Lower leg skin (tissue), 4 donors: ENCODE measurements at regions not wholly inside any gene's neighbourhood (a gene's known extent, or its start where the extent isn't known, plus 50 kb on each side); places are given as distances from the start of the nearest gene placed in this dataset.
A peak's percentile ranks its signal among the peaks of the same experiment; 100 is the strongest.

ENCODE experiments used
- DNase-seq, 2 donors: peaks; one replicate each; pipeline ENCODE4 v3.0.0-alpha.2; 2019; ENCODE audit warnings: low spot score in 2 of 2
- H3K4me3 ChIP-seq: fragments of 200-600 bp; sonication (generic); 2 replicates; pipeline ENCODE4 v1.5.1; 2017; ENCODE audit warnings: mild to moderate bottlenecking, low read depth; ENCODE audit not compliant: poor library complexity, severe bottlenecking
- POLR2A ChIP-seq, 2 donors: fragments of 450-650 bp; IDR thresholded peaks; one replicate each; pipeline ENCODE4 v1.6.1; 2016 to 2017; ENCODE audit warnings: antibody characterized with exemption in 2 of 2, mild to moderate bottlenecking in 1 of 2, moderate library complexity in 1 of 2
- WGBS, 2 donors: methylation state at CpG; one replicate each; pipeline ENCODE4 v1.1.5; 2018; 5-methylcytosine and 5-hydroxymethylcytosine counted together
- intact Hi-C: fragments of 100-400 bp; cut with DNase I; formaldehyde crosslinking; loops from one replicate; pipeline ENCODE4 v1.15.0; 2023; ENCODE audit warnings: low total_unique reads
- TF ChIP-seq, protein P1 (sequence below), 3 donors: fragments of 450-650 bp; IDR thresholded peaks; one replicate each; pipeline ENCODE4 v1.5.1; 2016; ENCODE audit warnings: antibody characterized with exemption in 3 of 3, mild to moderate bottlenecking in 3 of 3, moderate library complexity in 2 of 3

DNA sequence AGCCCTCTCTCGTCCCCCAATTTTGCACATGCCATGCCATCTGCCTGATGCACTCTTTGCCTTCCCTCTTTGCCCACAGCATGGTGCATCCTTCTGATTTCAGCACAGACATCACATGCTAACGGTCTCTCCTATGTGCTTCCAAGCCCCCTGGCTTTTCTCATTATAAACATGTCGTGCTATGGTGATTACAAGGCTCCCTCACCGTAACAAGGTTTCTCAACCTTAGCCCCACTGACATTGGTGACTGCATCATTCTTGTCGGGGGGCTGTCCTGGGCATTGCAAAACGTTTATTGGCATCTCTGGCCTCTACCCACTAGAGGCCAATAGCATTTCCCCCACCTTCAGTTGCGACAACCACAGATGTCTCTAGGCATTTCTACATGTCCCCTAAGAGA lies 187.2 kb downstream of the TFAP2C start:
- DNase-seq = no peak
- 65 to 66% methylated on average over 7 of the region's 7 CpGs for WGBS, 2 donors
- TF ChIP-seq, protein P1, sequence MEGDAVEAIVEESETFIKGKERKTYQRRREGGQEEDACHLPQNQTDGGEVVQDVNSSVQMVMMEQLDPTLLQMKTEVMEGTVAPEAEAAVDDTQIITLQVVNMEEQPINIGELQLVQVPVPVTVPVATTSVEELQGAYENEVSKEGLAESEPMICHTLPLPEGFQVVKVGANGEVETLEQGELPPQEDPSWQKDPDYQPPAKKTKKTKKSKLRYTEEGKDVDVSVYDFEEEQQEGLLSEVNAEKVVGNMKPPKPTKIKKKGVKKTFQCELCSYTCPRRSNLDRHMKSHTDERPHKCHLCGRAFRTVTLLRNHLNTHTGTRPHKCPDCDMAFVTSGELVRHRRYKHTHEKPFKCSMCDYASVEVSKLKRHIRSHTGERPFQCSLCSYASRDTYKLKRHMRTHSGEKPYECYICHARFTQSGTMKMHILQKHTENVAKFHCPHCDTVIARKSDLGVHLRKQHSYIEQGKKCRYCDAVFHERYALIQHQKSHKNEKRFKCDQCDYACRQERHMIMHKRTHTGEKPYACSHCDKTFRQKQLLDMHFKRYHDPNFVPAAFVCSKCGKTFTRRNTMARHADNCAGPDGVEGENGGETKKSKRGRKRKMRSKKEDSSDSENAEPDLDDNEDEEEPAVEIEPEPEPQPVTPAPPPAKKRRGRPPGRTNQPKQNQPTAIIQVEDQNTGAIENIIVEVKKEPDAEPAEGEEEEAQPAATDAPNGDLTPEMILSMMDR (IDR thresholded peaks at IDR 0.05) = no peak
- TF ChIP-seq POLR2A (IDR thresholded peaks at IDR 0.05) = no peak
- H3K4me3 ChIP-seq = no peak overlapping the region
- intact Hi-C loops = no loop called here

DNA sequence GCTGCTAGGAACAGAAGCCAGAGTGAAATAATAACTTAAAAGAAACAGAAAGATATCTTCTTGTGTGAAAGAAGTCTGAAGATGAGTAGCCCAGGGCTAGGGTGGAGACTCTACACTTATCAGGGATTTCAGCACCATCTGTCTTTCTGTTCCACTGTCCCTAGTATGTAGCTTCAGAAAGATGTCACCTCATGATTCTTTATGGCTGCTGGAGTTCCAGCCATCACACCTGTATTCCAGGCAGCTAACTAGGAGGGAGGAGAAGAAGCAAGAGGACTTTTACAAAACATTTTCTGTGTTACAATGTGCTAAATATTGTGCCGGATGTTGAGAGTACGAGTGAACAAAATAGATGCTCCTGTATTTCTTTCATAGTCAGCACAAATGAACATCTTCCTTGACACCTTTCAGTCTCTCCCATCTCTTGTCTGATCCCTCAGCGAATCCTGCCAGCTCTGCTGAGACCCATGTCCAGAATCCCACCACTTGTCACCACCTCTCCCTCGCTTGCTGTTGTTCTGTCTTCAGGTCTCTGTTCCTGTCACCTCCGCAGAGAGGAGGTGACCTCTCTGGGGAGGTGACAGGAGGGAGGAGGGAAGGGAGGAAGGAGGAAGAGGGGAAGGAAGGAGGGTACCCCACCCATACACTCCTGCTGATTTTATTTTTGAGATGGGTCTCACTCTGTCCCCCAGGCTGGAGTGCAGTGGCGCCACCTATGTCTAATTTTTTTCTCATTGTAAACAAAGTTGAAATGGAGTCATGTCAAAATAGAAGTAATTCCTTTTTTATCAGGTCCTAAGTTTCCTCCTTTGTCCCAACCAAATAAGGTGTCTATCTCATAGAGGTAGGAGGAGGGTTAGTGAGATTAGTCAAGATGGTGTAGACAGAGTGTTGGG lies 188.9 kb downstream of the TFAP2C start:
- no peak overlapping the region for H3K4me3 ChIP-seq
- no peak for TF ChIP-seq POLR2A (IDR thresholded peaks at IDR 0.05)
- TF ChIP-seq, protein P1 (IDR thresholded peaks at IDR 0.05) = no peak
- DNase-seq = no peak
- intact Hi-C loops = no loop called here
- WGBS, 2 donors = 52 to 87% methylated on average over 6 of the region's 6 CpGs

DNA sequence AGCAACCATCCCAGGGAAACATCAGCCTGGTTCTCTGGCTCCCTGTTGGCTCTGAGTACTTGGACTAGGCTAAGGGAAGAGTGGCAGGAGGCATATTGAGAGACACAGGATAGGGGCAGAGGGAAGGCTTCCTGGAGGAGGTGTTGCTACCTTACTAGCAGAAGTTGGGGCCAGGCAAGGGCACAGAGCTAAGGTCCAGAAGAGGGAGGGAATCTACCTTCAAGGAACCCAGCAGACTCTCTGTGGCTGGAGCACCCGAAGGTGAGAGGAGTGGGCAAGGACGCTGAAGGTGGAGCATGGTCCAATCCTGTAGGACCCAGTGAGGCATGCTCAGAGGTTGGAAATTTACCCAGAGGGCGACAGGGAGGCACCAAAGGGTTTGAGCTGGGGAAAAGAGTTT lies 191.9 kb downstream of the TFAP2C start:
- 78 to 84% methylated on average over 3 of the region's 3 CpGs for WGBS, 2 donors
- TF ChIP-seq POLR2A (IDR thresholded peaks at IDR 0.05) = no peak
- TF ChIP-seq, protein P1 (IDR thresholded peaks at IDR 0.05) = no peak
- H3K4me3 ChIP-seq = no peak overlapping the region
- DNase-seq = no peak
- intact Hi-C loops = no loop called here

DNA sequence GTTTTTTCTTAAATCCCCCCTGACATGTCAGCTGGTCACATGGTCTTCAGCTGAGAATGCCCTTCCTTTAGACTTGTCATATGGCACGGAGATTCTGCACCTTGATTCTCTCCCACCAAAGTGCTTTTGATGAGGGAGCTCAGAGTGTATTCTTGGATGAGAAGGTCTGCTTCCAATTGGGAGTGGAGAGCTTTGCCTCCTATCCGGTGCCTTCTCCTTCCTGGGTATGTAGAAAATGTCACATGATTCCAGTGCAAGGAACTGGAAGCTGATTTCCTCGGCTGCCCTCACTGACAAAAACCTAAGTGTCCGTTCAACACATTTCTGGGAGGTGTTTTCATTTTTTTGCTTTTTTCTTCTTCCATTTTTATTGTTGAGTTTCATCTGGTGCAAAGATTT lies 197.2 kb downstream of the TFAP2C start:
- 21 to 23% methylated on average over 4 of the region's 4 CpGs for WGBS, 2 donors
- DNase-seq = no peak
- no peak overlapping the region for H3K4me3 ChIP-seq
- intact Hi-C loops = no loop called here
- TF ChIP-seq, protein P1 (IDR thresholded peaks at IDR 0.05) = no peak
- no peak for TF ChIP-seq POLR2A (IDR thresholded peaks at IDR 0.05)

DNA sequence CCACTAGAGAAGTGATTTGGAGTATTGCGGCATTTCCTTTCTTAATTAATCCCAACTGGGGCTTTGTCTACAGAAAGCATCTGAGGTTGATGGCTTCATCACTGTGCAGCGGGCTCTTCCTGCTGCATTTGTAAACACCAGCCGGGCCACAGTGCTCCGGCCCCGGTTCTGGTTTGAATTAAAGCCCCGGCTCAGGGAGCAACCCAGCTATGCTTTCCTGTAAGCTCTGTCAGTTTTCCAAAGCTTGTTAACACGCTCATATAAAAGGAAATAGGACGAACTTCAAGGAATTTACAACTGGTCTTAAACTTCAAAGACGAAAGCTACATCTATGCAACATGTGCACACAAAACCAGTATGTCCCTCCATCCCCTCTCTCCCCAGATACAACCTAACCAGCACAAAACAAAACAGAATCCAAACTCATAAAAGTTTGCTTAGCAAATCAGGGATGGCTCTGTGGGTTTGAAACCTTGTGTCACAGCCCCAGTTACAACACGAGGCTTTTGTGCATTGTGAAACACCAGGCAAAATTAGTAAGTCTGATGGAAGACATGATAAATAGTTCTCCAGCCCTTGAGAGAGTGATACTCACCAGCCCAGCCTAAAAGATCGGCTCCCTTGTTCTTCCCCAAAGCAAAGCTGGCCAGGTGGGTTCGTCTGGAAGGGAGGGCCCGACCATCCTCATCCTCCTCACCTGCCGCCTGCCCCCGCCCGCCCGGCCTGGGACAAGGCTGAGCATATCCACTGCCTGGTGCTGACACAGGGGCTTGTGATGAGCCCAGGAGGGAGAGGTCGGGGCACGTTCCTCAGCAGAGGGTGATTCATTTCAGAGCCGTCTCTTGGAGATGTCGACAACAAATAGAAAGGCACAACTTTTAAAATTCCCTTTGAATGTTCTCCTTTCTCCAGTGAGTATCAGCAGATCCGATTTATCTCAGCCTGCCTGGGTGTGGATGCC lies 197.9 kb downstream of the TFAP2C start:
- WGBS, 2 donors = 9 to 21% methylated on average over 22 of the region's 22 CpGs
- TF ChIP-seq, protein P1 (IDR thresholded peaks at IDR 0.05) = no peak
- no peak for TF ChIP-seq POLR2A (IDR thresholded peaks at IDR 0.05)
- H3K4me3 ChIP-seq = no peak overlapping the region
- intact Hi-C loops = no loop called here
- peak; percentile 76 to 93 for DNase-seq
